ENCODE measurements at regions not wholly inside any gene's neighbourhood (a gene's known extent, or its start where the extent isn't known, plus 50 kb on each side); places are given as distances from the start of the nearest gene placed in this dataset.

DNA sequence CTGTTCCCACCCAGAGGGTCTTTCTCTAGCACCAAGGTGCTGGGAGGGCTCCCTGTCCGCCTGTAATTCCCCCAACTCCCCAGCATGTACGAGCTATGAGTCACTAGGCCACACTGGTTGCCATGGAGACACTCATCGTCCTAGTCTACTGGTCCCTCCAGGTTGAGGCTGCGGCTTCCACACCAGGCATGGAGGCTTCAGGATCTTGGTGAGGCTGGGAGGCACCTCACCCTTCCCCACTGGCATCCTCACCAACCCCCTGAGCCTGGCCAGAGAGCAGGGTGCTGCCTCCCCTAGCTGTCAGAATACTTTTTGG lies 75.6 kb upstream of the KAZN start:
- DNase-seq (ENCODE audit: low read depth, low spot score), result no peak

DNA sequence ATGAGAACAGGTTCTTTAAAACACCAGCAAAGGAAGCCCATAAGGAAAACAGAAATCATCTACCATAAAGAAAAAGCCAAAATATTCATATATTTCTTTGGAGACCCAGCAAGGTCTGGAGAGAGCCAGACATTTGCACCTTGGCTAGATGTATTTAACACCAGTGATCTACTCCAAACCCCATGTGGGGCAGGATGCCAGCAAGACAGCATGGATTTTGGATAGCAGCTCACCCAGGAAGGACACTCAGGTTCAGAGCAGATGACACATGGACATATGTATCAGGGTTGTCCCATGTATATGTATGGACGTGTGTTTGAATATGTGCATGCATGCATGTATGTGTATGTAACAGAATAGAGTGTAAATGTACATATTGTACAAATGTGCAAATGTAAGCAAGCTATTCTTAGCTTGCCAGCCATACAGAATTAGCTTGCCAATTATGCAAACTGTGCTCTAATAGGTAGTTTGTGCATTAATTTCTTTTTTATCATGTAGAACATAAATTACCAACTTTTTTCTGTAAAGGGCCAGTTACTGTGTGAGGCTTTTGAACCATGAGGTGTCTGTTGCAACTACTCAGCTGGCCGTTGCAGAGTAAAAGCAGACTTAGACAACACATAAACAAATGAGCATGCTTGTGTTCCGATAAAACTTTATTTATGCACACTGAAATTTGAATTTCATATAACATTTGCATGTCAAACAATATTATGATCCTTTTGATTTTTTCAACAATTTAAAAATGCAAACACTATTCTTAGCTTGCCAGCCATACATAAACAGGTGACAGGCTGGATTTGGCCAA lies 73.5 kb upstream of the KAZN start:
- DNase-seq (ENCODE audit: low read depth, low spot score), result no peak

DNA sequence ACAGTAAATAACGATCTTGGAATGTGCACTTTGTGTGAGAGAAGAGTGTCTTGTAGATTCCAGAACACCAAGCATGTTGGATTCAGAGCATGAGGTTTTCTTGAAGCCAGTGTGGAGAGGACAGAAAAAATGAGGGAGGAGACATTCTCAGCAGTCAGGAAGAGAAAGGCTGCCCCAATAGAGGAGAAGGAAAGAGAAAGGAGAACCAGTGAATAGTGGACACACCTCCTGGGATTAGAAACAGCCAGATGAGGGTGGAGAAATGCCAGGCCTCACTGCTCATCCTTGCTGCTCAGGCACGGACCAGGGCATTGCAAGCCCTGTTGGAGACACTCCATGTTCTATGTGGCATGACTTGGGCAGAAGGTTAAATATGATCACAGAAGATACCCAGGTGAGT lies 69.0 kb upstream of the KAZN start:
- no peak for DNase-seq (ENCODE audit: low read depth, low spot score)

DNA sequence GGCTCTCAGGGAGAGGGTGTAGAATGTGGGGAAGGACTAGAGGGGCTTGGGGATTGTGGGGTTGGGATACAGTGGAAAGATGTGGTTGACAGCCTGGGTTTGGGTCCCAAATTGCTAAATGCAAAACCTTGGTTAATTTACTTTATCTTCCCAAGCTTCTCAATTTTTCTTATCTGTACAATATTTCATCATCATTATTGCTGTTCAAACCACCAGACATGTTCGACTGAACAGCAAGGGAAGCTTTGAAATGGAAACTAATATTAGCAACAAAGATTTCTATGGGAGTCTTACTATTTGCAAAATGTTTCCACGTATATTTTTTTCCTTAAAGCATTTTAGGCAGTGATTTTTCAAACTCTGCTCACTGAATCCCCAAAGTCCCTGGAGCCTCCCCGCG lies 67.0 kb upstream of the KAZN start:
- DNase-seq (ENCODE audit: low read depth, low spot score), result no peak

DNA sequence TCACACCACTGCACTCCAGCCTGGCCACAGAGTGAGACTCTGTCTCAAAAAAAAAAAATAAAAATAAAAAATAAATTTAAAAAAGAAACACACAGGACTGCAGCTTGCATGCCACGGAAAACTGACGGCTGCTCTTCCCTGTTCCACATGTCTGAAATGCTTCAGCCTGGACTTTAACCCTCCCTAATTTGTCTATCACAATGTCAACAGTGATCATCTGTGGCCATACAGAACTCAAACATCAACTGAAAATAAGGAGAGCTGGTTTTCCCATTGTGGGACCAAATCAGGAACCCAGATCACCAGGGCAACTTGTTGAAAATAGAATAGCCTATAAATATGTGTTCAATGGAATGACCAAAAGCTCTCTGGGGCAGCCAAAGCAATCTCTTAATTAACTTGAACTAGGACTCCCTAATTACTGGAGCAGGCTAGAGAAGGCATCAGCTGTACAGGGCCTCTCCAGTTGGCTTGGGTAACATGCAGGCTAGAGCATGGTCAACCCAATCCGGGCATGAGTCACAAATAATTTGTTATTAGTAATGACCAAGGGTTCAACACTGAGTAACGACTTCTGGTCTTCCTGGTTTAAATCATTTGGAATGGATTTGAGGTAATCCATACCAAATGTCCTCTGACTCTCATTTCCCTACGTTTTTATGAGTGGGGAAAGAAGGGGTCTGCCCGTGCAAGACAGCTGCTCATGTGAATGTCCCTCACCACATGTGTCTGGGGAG lies 62.7 kb upstream of the KAZN start:
- DNase-seq (ENCODE audit: low read depth, low spot score), result no peak

DNA sequence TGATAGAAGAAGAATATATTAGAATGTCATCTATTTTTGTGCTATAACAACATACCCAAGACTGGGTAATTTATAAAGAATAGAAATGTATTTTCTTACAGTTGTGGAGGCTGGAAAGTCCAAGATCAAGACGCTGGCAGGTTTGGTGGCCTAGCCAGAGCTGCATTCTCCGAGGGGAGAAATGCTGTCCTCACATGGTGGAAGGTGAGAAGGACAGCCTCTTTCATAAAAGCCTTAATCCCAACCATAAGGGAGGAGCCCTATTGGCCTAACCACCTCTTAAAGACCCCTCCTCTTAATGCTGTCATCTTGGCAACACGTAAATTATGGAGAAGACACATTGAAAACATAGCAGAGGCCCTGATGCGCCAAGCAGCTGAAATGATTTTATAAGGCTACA lies 60.1 kb upstream of the KAZN start:
- DNase-seq (ENCODE audit: low read depth, low spot score), result no peak

DNA sequence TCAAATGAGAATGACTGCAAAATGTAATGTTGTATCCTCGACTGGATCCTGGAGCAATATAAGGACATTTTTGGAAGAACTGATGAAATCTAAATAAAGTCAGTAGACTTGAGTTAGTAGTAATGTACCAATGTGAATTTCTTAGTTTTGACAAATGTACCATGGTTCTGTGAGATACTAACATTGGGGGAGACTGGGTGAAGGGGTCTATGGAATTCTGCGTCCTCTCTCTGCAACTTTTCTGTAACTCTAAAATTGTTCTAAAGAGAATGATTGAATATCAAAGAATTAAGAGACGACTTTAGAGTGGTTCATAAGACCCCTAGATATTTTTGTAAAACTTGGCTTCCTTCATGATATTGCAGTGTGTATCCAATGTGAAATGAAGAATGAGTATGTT lies 59.2 kb upstream of the KAZN start:
- DNase-seq (ENCODE audit: low read depth, low spot score), result no peak

DNA sequence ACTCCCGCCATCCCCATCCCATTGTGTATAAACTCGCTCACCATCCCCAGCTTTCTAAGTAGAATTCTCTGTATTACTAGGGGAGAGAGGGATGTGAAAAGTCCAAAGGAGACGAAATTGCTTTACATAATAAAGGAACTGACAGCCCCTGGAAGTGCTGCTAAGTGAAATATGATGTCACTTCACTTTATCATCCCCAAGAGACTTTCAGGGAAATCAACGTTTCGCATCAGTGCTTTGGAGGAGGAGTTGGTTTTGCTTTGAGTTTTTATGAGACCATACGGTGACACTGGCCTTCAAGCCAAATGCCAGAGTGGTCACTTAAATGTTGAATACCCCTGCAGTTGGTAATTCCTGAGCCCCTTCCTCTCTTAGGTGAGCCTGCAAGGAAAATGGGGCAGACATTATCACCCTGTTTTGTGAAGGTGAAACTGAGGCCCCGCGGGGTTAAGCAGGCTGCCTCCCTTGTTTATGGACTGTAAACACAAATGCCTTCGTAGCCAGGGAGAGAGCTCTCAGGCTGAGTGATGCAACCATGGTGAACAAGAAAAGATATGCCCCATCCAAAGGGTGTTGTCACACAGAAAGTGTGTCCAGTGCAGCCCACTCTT lies 58.4 kb upstream of the KAZN start:
- DNase-seq (ENCODE audit: low read depth, low spot score), result no peak

DNA sequence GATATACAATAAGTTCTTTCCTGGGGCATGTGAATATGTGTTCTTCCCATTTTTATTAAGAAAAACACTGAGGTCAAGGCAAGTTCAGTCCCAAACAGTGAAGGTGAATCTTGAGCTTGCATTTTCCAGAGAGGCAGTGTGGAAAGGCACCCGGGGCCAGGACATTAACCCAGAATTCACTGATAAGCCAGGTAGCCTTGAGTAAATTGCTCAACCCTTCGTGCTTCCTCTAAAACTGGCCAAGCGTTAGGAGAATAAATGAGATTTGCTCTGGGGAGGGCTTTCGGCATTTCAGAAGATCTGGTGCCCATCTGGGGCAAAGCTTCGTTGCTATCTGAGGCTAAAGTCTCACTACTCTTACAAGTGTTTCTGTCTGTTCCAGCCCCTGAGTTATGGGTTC lies 57.1 kb upstream of the KAZN start:
- no peak for DNase-seq (ENCODE audit: low read depth, low spot score)

DNA sequence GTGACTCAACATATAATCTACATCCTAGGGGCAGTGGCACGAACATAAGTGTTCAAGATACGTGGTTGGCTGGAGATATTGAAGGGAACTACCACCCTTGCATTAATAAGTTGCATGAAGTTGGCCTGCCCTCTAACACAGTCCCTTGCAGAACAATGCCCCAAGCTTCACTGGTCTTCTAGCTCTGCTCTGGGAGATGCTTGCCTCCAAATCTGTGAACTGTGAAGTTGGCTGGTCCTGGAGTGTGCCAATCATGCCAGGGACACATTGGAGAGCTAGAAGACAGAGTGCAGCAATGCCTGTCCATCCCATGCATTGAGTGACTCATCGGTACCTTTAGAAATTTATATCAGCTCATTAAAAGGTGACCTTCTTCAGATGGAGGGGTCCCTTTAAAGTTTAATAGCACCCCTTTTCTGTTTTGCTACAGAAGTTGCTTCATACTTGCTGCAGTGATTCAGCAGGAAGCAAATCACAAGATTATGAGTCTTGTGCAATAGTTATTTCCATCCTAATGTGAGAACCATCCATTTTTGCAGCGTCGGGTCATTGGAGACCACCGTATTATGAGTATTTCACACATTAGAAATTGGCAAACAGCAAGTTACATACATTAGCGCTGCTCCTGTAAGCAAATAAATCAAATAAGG lies 55.2 kb upstream of the KAZN start:
- DNase-seq (ENCODE audit: low read depth, low spot score), result no peak

DNA sequence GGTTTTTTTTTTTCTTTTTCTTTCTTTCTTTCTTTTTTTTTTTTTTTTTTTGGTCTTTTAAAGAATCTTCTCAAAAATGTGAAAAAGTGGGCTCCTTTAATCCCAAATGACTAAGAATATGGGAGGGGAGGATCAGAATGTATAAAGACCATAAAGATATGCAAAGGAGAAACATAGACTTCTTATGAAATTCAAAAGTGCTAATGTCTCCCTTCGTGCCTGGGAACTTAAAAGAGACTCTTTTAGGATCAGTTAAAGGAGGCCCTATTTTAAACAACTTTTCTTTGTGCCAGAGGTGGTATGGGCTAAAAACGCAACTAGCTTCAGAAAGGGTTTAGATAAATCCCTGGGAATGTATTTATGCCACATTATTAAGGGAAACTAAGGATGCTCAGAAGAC lies 54.2 kb upstream of the KAZN start:
- DNase-seq (ENCODE audit: low read depth, low spot score), result no peak

DNA sequence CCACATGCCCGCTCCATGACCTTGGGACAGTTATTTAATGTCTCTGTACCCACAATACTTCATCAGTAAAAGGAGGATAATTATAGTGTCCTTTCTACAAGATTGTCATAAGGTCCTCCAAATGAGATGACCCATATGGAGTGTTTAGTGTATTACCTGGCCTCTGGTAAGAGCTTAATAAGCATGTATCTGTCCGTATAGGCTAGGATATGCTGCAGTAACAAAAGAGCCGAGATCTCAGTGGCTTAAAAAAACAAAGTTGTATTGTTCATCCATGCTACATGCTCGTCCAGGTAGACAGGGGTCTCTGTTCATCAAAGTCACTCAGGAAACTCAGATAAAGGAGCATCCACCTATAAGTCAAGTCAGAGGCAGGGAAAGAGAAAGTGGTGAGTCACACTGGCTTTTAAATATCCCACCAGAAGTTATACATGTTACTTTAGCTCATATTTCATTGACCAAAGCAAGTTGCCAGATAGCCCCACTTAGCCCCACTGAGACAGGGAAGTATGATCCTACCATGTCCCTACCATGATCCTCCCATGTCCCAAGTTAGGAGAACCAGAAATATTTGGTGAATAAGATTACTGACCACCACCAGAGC lies 53.0 kb upstream of the KAZN start:
- no peak for DNase-seq (ENCODE audit: low read depth, low spot score)

DNA sequence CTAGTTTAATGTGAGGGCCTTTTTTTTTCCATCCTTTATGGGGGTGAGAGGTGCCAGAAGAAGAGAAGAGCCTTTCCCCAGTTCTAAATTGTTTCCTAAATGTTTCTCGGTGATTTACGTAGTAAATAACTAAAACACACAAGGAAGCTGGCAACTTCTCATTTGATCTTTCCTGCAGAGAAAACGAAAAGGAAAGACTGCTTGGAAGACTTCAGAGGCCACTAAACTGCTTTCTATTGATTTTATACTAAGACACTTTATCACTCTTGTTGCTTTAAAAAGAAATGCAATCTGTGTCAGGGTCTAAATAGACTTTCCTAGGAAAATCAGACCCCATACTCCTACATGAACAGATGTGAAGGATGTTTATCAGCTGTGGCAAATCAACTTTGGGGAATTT lies 52.1 kb upstream of the KAZN start:
- no peak for DNase-seq (ENCODE audit: low read depth, low spot score)
